HEK293 (cell line): ENCODE measurements at regions not wholly inside any gene's neighbourhood (a gene's known extent, or its start where the extent isn't known, plus 50 kb on each side); places are given as distances from the start of the nearest gene placed in this dataset.

ENCODE experiments used
- CTCF ChIA-PET: fragments of 350-600 bp; formaldehyde crosslinking; extraction: SDS; loops from one replicate; lab custom pipeline; 2021; ENCODE audit warnings: antibody characterized with exemption; lab: Yijun Ruan, JAX
- POLR2A ChIA-PET: fragments of 300-600 bp; formaldehyde crosslinking; extraction: SDS; loops from one replicate; lab custom pipeline; 2020; ENCODE audit warnings: antibody characterized with exemption, inconsistent platforms; lab: Yijun Ruan, JAX
- H3K27ac ChIP-seq: fragments of 200-500 bp; sonication (Bioruptor generic); 2 replicates; pipeline ENCODE4 v1.5.1; 2014; ENCODE audit warnings: low read depth, low read length, control low read depth, inconsistent platforms; ENCODE audit errors: extremely low read depth
- H3K36me3 ChIP-seq, 2 experiments: fragments of 200-500 bp in 1 of 2; sonication (Bioruptor generic) in 1 of 2; 1 replicate in 1 of 2; 2 replicates in 1 of 2; pipeline ENCODE4 v1.5.1; 2014 to 2017; ENCODE audit warnings: inconsistent platforms in 2 of 2, low read length in 2 of 2; ENCODE audit not compliant: control insufficient read depth in 2 of 2, insufficient read depth in 1 of 2
- H3K4me1 ChIP-seq: fragments of 200-500 bp; sonication (Bioruptor generic); 2 replicates; pipeline ENCODE4 v1.5.1; 2014; ENCODE audit warnings: mild to moderate bottlenecking, low read length, inconsistent platforms; ENCODE audit not compliant: control insufficient read depth, insufficient read depth
- H3K4me3 ChIP-seq: 2 replicates; pipeline ENCODE4 v1.5.1; 2011; ENCODE audit warnings: low read depth, mild to moderate bottlenecking, control low read depth, low read length, moderate library complexity
- H3K9me3 ChIP-seq: fragments of 200-500 bp; sonication (Bioruptor generic); 2 replicates; pipeline ENCODE4 v1.5.1; 2014; ENCODE audit warnings: low read depth, low read length, inconsistent platforms; ENCODE audit not compliant: control insufficient read depth, insufficient read depth
- EGR2 ChIP-seq: fragments of 450-650 bp; formaldehyde crosslinking; IDR thresholded peaks from 2 replicates; pipeline ENCODE4 v1.5.1; 2016; ENCODE audit warnings: low read depth, missing biosample characterization, missing genetic modification characterization
- GFI1B ChIP-seq: fragments of 450-650 bp; formaldehyde crosslinking; IDR thresholded peaks from 2 replicates; pipeline ENCODE4 v1.5.1; 2016; ENCODE audit warnings: missing biosample characterization, missing genetic modification characterization
- GLIS1 ChIP-seq: fragments of 450-650 bp; formaldehyde crosslinking; IDR thresholded peaks from 2 replicates; pipeline ENCODE4 v1.5.1; 2016; ENCODE audit warnings: missing biosample characterization, missing genetic modification characterization
- HIC1 ChIP-seq: fragments of 450-650 bp; formaldehyde crosslinking; IDR thresholded peaks from 2 replicates; pipeline ENCODE4 v1.5.1; 2016; ENCODE audit warnings: missing biosample characterization, missing genetic modification characterization
- HOXA7 ChIP-seq: sonication (generic); formaldehyde crosslinking; IDR thresholded peaks from 2 replicates; pipeline ENCODE4 v1.8.1; 2022; ENCODE audit warnings: missing genetic modification reagents, borderline replicate concordance
- MEIS1 ChIP-seq: sonication (generic); formaldehyde crosslinking; IDR thresholded peaks from 2 replicates; pipeline ENCODE4 v1.8.1; 2022; ENCODE audit warnings: missing genetic modification reagents, mild to moderate bottlenecking, borderline replicate concordance
- PBX3 ChIP-seq: sonication (generic); formaldehyde crosslinking; IDR thresholded peaks from 2 replicates; pipeline ENCODE4 v1.8.1; 2022; ENCODE audit warnings: mild to moderate bottlenecking, moderate library complexity, missing genetic modification reagents
- SCRT1 ChIP-seq: fragments of 450-650 bp; formaldehyde crosslinking; IDR thresholded peaks from 2 replicates; pipeline ENCODE4 v1.5.1; 2016; ENCODE audit warnings: missing biosample characterization, missing genetic modification characterization, borderline replicate concordance
- TRIM28 ChIP-seq: IDR thresholded peaks from 2 replicates; pipeline ENCODE4 v1.6.1; 2011; ENCODE audit warnings: low read length, control low read depth, borderline replicate concordance
- ZBTB7A ChIP-seq: fragments of 450-650 bp; formaldehyde crosslinking; IDR thresholded peaks from 2 replicates; pipeline ENCODE4 v1.5.1; 2016; ENCODE audit warnings: low read depth, missing biosample characterization, missing genetic modification characterization
- ZFP3 ChIP-seq: fragments of 450-650 bp; formaldehyde crosslinking; IDR thresholded peaks from 2 replicates; pipeline ENCODE4 v1.5.1; 2016; ENCODE audit warnings: low read depth, missing biosample characterization, missing genetic modification characterization
- ZNF121 ChIP-seq: fragments of 450-650 bp; formaldehyde crosslinking; IDR thresholded peaks from 2 replicates; pipeline ENCODE4 v1.5.1; 2016; ENCODE audit warnings: missing biosample characterization, missing genetic modification characterization
- ZNF23 ChIP-seq: fragments of 450-650 bp; formaldehyde crosslinking; IDR thresholded peaks from 2 replicates; pipeline ENCODE4 v1.5.1; 2016; ENCODE audit warnings: missing biosample characterization, missing genetic modification characterization, borderline replicate concordance
- ZNF311 ChIP-seq: fragments of 450-650 bp; formaldehyde crosslinking; IDR thresholded peaks from 2 replicates; pipeline ENCODE4 v1.5.1; 2017; ENCODE audit warnings: missing biosample characterization, missing genetic modification characterization, borderline replicate concordance
- ZNF544 ChIP-seq: fragments of 450-650 bp; formaldehyde crosslinking; IDR thresholded peaks from 2 replicates; pipeline ENCODE4 v1.5.0; 2017; ENCODE audit warnings: missing biosample characterization, missing genetic modification characterization
- ZNF626 ChIP-seq: fragments of 450-650 bp; sonication (Bioruptor Pico); formaldehyde crosslinking; IDR thresholded peaks from 2 replicates; pipeline ENCODE4 v1.5.1; 2018; ENCODE audit warnings: missing biosample characterization, missing genetic modification characterization, inconsistent platforms
- ZSCAN16 ChIP-seq: fragments of 450-650 bp; formaldehyde crosslinking; IDR thresholded peaks from 2 replicates; pipeline ENCODE4 v1.5.1; 2016; ENCODE audit warnings: missing biosample characterization, missing genetic modification characterization
- TF ChIP-seq, protein P1 (sequence below): fragments of 450-650 bp; formaldehyde crosslinking; IDR thresholded peaks from 2 replicates; pipeline ENCODE4 v1.5.1; 2016; ENCODE audit warnings: missing biosample characterization, missing genetic modification characterization
- TF ChIP-seq, protein P2 (sequence below): fragments of 450-650 bp; formaldehyde crosslinking; IDR thresholded peaks from 2 replicates; pipeline ENCODE4 v1.5.1; 2016; ENCODE audit warnings: missing biosample characterization, missing genetic modification characterization
- TF ChIP-seq, protein P3 (sequence below): fragments of 450-650 bp; formaldehyde crosslinking; IDR thresholded peaks from 2 replicates; pipeline ENCODE4 v1.5.1; 2016; ENCODE audit warnings: missing biosample characterization, missing genetic modification characterization
- TF ChIP-seq, protein P4 (sequence below): fragments of 450-650 bp; formaldehyde crosslinking; IDR thresholded peaks from 2 replicates; pipeline ENCODE4 v1.5.1; 2016; ENCODE audit warnings: missing biosample characterization, missing genetic modification characterization
- TF ChIP-seq, protein P5 (sequence below): fragments of 450-650 bp; formaldehyde crosslinking; IDR thresholded peaks from 2 replicates; pipeline ENCODE4 v1.5.1; 2016; ENCODE audit warnings: missing biosample characterization, missing genetic modification characterization

GRCh38 chr5:125505115-125505514 lies 758.7 kb upstream of the ZNF608 start (continued):
- no peak for TF ChIP-seq ZFP3 (tag by site-specific recombination)
- TF ChIP-seq HOXA7 (CRISPR knock-in tag) = no peak
- no peak for TF ChIP-seq HIC1 (tag by site-specific recombination)
- TF ChIP-seq, protein P1, sequence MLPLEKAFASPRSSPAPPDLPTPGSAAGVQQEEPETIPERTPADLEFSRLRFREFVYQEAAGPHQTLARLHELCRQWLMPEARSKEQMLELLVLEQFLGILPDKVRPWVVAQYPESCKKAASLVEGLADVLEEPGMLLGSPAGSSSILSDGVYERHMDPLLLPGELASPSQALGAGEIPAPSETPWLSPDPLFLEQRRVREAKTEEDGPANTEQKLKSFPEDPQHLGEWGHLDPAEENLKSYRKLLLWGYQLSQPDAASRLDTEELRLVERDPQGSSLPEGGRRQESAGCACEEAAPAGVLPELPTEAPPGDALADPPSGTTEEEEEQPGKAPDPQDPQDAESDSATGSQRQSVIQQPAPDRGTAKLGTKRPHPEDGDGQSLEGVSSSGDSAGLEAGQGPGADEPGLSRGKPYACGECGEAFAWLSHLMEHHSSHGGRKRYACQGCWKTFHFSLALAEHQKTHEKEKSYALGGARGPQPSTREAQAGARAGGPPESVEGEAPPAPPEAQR = no peak
- TF ChIP-seq, protein P2, sequence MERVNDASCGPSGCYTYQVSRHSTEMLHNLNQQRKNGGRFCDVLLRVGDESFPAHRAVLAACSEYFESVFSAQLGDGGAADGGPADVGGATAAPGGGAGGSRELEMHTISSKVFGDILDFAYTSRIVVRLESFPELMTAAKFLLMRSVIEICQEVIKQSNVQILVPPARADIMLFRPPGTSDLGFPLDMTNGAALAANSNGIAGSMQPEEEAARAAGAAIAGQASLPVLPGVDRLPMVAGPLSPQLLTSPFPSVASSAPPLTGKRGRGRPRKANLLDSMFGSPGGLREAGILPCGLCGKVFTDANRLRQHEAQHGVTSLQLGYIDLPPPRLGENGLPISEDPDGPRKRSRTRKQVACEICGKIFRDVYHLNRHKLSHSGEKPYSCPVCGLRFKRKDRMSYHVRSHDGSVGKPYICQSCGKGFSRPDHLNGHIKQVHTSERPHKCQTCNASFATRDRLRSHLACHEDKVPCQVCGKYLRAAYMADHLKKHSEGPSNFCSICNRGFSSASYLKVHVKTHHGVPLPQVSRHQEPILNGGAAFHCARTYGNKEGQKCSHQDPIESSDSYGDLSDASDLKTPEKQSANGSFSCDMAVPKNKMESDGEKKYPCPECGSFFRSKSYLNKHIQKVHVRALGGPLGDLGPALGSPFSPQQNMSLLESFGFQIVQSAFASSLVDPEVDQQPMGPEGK = no peak
- no peak for TF ChIP-seq ZSCAN16 (tag by site-specific recombination)
- TF ChIP-seq, protein P3, sequence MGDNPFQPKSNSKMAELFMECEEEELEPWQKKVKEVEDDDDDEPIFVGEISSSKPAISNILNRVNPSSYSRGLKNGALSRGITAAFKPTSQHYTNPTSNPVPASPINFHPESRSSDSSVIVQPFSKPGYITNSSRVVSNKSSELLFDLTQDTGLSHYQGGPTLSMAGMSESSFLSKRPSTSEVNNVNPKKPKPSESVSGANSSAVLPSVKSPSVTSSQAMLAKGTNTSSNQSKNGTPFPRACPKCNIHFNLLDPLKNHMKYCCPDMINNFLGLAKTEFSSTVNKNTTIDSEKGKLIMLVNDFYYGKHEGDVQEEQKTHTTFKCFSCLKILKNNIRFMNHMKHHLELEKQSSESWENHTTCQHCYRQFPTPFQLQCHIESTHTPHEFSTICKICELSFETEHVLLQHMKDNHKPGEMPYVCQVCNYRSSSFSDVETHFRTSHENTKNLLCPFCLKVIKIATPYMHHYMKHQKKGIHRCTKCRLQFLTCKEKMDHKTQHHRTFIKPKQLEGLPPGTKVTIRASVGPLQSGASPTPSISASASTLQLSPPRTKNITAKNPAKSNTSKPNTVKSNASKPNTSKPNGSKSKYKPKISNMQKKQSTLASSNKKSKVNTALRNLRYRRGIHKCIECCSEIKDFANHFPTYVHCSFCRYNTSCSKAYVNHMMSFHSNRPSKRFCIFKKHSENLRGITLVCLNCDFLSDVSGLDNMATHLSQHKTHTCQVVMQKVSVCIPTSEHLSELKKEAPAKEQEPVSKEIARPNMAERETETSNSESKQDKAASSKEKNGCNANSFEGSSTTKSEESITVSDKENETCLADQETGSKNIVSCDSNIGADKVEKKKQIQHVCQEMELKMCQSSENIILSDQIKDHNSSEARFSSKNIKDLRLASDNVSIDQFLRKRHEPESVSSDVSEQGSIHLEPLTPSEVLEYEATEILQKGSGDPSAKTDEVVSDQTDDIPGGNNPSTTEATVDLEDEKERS (tag by site-specific recombination) = no peak
- TF ChIP-seq, all 188 proteins: peak for 0

DNA sequence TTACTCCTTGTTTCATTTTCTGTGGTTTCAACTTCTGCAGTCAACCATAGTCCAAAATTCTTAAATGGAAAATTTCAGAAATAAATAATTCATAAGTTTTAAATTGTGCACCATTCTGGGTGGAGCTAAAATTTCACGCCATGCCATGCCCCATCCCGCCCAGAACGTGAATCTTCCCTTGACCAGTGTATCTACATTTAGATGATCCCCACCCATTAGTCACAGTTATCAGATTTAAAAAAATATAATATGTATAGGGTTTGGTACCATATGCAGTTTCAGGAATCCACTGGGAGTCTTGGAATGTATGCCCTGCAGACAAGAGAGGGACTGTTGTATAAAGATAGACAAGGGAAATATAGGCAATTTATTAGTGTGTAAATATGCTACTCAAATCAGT lies 759.7 kb upstream of the ZNF608 start:
- no peaks in the 10 kb centered on the region for H3K9me3 ChIP-seq
- POLR2A ChIA-PET = no interaction called here
- CTCF ChIA-PET = no interaction called here
- no peak for TF ChIP-seq ZNF311
- no peak for TF ChIP-seq SCRT1 (tag by site-specific recombination)
- TF ChIP-seq ZNF121 (tag by site-specific recombination) = no peak
- no peak for TF ChIP-seq ZNF23 (tag by site-specific recombination)
- TF ChIP-seq MEIS1 (CRISPR knock-in tag) = no peak
- TF ChIP-seq GLIS1 (tag by site-specific recombination) = no peak
- TF ChIP-seq, protein P4, sequence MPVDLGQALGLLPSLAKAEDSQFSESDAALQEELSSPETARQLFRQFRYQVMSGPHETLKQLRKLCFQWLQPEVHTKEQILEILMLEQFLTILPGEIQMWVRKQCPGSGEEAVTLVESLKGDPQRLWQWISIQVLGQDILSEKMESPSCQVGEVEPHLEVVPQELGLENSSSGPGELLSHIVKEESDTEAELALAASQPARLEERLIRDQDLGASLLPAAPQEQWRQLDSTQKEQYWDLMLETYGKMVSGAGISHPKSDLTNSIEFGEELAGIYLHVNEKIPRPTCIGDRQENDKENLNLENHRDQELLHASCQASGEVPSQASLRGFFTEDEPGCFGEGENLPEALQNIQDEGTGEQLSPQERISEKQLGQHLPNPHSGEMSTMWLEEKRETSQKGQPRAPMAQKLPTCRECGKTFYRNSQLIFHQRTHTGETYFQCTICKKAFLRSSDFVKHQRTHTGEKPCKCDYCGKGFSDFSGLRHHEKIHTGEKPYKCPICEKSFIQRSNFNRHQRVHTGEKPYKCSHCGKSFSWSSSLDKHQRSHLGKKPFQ = no peak
- no peak for TF ChIP-seq ZNF544 (tag by site-specific recombination)
- TF ChIP-seq GFI1B (tag by site-specific recombination) = no peak
- TF ChIP-seq ZBTB7A = no peak
- TF ChIP-seq, protein P5, sequence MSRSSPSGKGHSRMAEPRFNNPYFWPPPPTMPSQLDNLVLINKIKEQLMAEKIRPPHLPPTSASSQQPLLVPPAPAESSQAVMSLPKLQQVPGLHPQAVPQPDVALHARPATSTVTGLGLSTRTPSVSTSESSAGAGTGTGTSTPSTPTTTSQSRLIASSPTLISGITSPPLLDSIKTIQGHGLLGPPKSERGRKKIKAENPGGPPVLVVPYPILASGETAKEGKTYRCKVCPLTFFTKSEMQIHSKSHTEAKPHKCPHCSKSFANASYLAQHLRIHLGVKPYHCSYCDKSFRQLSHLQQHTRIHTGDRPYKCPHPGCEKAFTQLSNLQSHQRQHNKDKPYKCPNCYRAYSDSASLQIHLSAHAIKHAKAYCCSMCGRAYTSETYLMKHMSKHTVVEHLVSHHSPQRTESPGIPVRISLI (tag by site-specific recombination) = no peak
- no peak for TF ChIP-seq TRIM28
- no peak for TF ChIP-seq PBX3 (CRISPR knock-in tag)
- no peak for TF ChIP-seq ZNF626 (tag by site-specific recombination)
- TF ChIP-seq EGR2 = no peak
- TF ChIP-seq, all 188 proteins: peak for 0
- Histone ChIP-seq H3K4me1 (no peaks in the 10 kb centered on the region), H3K4me3 (no peak overlapping the region), H3K27ac (no peak overlapping the region), H3K36me3 (no peaks in the 10 kb centered on the region)
